Karpas-422 (cell line): ENCODE measurements at regions not wholly inside any gene's neighbourhood (a gene's known extent, or its start where the extent isn't known, plus 50 kb on each side); places are given as distances from the start of the nearest gene placed in this dataset.
A peak's percentile ranks its signal among the peaks of the same experiment; 100 is the strongest.

Source experiments
- DNase-seq: peaks from one replicate; pipeline ENCODE4 v3.0.0-alpha.2; 2015
- H2AFZ ChIP-seq: fragments of 200-600 bp; sonication (generic); 2 replicates; pipeline ENCODE4 v1.6.1; 2014; ENCODE audit warnings: antibody characterized with exemption, low read length, mixed read lengths
- H3K27ac ChIP-seq: fragments of 200-600 bp; sonication (generic); 2 replicates; pipeline ENCODE4 v1.5.1; 2014; ENCODE audit warnings: mild to moderate bottlenecking, low read length, moderate library complexity
- H3K27me3 ChIP-seq: fragments of 200-600 bp; sonication (generic); 2 replicates; pipeline ENCODE4 v1.6.1; 2014; ENCODE audit warnings: low read length, mixed read lengths
- H3K36me3 ChIP-seq: fragments of 200-600 bp; sonication (generic); 2 replicates; pipeline ENCODE4 v1.6.1; 2014; ENCODE audit warnings: low read length, mixed read lengths; ENCODE audit not compliant: insufficient read depth
- H3K4me1 ChIP-seq: fragments of 200-600 bp; sonication (generic); 2 replicates; pipeline ENCODE4 v1.6.1; 2014; ENCODE audit warnings: mild to moderate bottlenecking, low read length, mixed read lengths
- H3K4me2 ChIP-seq: fragments of 200-600 bp; sonication (generic); 2 replicates; pipeline ENCODE4 v1.6.1; 2014; ENCODE audit warnings: low read length, low read depth, mild to moderate bottlenecking; ENCODE audit not compliant: poor library complexity, severe bottlenecking
- H3K4me3 ChIP-seq: fragments of 200-600 bp; sonication (generic); 2 replicates; pipeline ENCODE4 v1.5.1; 2014; ENCODE audit warnings: mild to moderate bottlenecking, antibody characterized with exemption, low read length, mixed read lengths
- H3K79me2 ChIP-seq: fragments of 200-600 bp; sonication (generic); 2 replicates; pipeline ENCODE4 v1.6.1; 2014; ENCODE audit warnings: mild to moderate bottlenecking, low read length, mixed read lengths
- H3K9ac ChIP-seq: fragments of 200-600 bp; sonication (generic); 2 replicates; pipeline ENCODE4 v1.6.0; 2014; ENCODE audit warnings: low read length
- H3K9me2 ChIP-seq: fragments of 200-600 bp; sonication (generic), shearing (Covaris generic); replicated peaks from 2 replicates; pipeline ENCODE4 v1.6.0; 2014; ENCODE audit warnings: mild to moderate bottlenecking, low read length, moderate library complexity; ENCODE audit not compliant: insufficient read depth
- H3K9me3 ChIP-seq: fragments of 300-700, 200-600 bp; sonication (generic); 2 replicates; pipeline ENCODE4 v1.6.1; 2014; ENCODE audit warnings: low read length, mixed read lengths
- H4K20me1 ChIP-seq: fragments of 200-600 bp; sonication (generic); 2 replicates; pipeline ENCODE4 v1.6.1; 2014; ENCODE audit warnings: mild to moderate bottlenecking, antibody characterized with exemption, low read length, low read depth; ENCODE audit not compliant: insufficient read depth

DNA sequence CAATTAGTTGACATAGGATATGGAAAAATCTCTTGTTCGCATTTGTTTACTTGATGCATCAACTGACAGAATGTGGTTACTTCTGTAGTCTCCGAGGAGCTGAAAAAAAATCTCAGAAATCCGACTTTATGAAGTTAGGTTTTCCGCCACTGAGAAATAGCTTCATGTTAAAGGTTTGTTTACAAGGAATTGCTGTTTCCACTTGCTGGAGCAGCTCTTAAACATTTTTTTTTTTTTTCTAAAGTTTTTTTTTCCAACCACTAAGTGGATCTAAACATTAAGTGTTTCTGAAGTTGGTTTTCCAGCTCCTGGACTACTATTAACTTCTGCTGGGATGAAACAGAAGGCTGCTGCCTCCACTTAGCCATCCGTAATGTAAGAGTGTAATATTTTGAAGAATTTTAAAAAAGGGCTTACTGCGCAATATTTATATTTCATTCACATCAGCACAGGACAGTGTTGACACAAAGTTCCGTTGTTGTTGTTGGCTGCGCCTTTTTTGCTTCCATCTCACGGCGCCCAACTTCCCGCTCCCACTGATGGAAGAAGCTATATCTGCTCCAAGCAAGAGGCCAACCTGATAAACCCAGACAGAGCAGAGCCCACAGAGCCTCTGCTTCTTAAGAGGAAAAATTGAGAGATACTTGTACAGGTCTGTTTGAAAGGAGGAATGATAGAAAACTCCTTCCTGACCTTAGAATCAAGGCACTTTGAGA, 167.7 kb upstream of the KCNJ16 start:
- Histone ChIP-seq H2AFZ (peak overlapping the region; percentile 8; the same call in 1 of the 2 replicates), H3K9me2 (no peaks in the 10 kb centered on the region), H3K9me3 (no peaks in the 10 kb centered on the region), H3K4me1 (peaks cover 60% of the 10 kb centered on the region), H3K4me2 (peak overlapping the region; percentile 78), H3K27ac (peak overlapping the region; percentile 95), H4K20me1 (no peaks in the 10 kb centered on the region), H3K79me2 (no peaks in the 10 kb centered on the region), H3K4me3 (no peak overlapping the region), H3K9ac (peak overlapping the region; percentile 58; the same call in 1 of the 2 replicates), H3K27me3 (no peaks in the 10 kb centered on the region), H3K36me3 (no peaks in the 10 kb centered on the region)
- peak; percentile 62 for DNase-seq

DNA sequence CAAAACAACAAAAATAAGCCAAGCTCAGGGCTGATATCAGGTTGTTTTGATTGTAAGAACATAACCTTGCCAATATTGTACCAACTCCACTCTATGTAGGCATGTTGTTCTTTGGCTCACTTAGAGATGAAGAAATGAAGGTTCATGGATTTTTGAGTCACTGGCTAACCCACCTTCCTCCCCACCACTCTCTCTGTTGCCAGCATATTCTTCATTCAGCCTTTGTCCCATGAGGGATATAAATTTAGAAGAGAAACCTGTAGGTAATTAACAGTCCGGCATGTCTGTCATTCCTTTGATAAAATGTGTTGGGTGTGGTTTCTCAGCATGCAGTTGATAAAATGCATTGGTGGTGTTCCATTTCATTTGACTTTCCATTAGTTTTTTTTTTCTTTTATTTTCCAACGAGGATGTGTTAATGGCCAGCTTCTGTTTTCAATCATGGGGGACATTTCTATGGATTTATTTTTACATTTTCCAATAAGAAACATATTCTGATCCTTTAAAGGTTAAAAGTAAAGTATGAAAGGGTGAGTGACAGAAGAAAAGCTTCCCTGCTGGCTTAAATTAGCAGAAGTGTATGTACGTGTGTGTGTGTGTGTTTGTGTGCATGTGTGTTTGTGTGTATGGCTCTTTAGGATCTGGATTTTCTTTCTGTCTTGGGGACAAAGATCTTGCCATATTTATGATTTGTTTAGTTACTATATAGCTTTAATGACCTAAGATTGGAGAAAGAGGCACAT, 166.2 kb upstream of the KCNJ16 start:
- Histone ChIP-seq H3K27ac (peak overlapping the region; percentile 95), H3K9me3 (no peaks in the 10 kb centered on the region), H4K20me1 (no peaks in the 10 kb centered on the region), H3K4me3 (peak overlapping the region; percentile 48), H3K4me2 (peak overlapping the region; percentile 78), H3K27me3 (no peaks in the 10 kb centered on the region), H3K79me2 (no peaks in the 10 kb centered on the region), H2AFZ (0 out of 2 replicates have a peak overlapping the region, but pooled peaks have one; percentile 8), H3K36me3 (no peaks in the 10 kb centered on the region), H3K9me2 (no peaks in the 10 kb centered on the region), H3K9ac (peak overlapping the region; percentile 58), H3K4me1 (peaks cover 74% of the 10 kb centered on the region)
- peak; percentile 87 for DNase-seq

DNA sequence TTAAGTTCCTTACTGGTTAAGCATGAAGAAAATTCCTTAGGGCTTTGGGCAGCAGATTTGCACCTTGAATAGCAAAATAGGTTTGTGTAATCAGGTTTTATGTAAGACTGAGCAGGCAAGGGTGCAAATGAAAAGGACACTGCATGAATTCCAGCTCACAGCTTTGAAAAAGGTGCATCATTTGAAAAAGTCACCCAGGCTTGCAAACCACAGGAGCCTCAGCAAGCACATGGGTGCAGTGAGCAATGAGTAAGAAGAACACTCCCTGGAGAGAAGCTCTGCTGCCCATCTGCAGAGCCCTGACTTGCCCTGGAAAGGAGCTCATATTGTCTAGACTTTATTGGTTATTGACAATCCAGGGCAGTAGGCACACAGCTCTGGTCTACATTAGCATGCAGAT, 165.6 kb upstream of the KCNJ16 start:
- H3K9me2 ChIP-seq: no peaks in the 10 kb centered on the region
- peak overlapping the region; percentile 78 for H3K4me2 ChIP-seq
- no peaks in the 10 kb centered on the region for H3K9me3 ChIP-seq
- H3K79me2 ChIP-seq: no peaks in the 10 kb centered on the region
- H3K27me3 ChIP-seq: no peaks in the 10 kb centered on the region
- H3K9ac ChIP-seq: peak overlapping the region; percentile 58
- H3K4me3 ChIP-seq: peak overlapping the region; percentile 48
- peaks cover 80% of the 10 kb centered on the region for H3K4me1 ChIP-seq
- H3K27ac ChIP-seq: peak overlapping the region; percentile 95
- peak; percentile 97 for DNase-seq
- H3K36me3 ChIP-seq: no peaks in the 10 kb centered on the region
- H2AFZ ChIP-seq: no peak overlapping the region; the same call in 1 of the 2 replicates
- no peaks in the 10 kb centered on the region for H4K20me1 ChIP-seq

DNA sequence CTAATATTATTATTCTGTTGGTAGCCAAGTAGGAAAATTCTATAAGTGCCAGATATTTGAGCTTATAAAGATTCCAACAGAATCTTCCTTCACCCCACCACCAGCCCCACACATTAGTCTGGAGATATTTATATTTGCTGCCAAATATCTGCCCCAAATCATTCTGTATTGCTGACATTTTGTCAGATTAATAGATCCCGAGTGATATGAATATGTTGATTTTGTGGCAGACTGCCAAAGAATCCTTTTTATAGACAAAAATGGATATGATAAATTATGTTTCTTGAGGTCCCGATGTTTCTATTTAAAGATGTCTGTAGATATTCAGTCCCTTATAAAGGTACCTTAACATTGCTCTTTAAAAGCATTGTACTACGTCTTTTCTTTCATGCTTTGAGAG, 162.2 kb upstream of the KCNJ16 start:
- DNase-seq: peak; percentile 58
- H3K36me3 ChIP-seq: no peaks in the 10 kb centered on the region
- peaks cover 73% of the 10 kb centered on the region for H3K4me1 ChIP-seq
- peak overlapping the region; percentile 40 for H3K4me3 ChIP-seq
- H3K9me2 ChIP-seq: no peaks in the 10 kb centered on the region
- H4K20me1 ChIP-seq: no peaks in the 10 kb centered on the region
- H3K4me2 ChIP-seq: peak overlapping the region; percentile 65
- no peaks in the 10 kb centered on the region for H3K9me3 ChIP-seq
- peak overlapping the region; percentile 79 for H3K27ac ChIP-seq
- no peaks in the 10 kb centered on the region for H3K79me2 ChIP-seq
- peak overlapping the region; percentile 57 for H3K9ac ChIP-seq
- H3K27me3 ChIP-seq: no peaks in the 10 kb centered on the region
- H2AFZ ChIP-seq: peak overlapping the region; percentile 85

DNA sequence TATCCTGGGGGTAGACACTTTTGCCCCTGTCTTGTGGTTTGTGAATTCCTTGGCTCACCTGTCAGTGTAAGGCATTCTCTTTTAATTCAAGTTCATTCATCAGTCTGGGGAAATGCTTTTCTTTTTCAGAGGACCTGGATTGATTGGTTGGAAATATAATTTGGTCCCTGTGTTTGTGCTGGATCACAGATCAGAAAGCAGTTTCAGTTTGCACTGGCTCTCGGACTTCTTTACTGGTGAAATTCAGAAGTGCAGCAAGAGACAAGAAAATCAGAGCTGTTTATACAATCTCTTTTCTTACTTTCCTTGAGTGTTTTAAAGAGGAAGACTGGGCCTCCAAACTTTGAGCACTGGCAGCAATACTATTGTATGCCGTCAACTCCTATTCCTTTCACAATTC, 161.8 kb upstream of the KCNJ16 start:
- peak overlapping the region; percentile 65 for H3K4me2 ChIP-seq

DNA sequence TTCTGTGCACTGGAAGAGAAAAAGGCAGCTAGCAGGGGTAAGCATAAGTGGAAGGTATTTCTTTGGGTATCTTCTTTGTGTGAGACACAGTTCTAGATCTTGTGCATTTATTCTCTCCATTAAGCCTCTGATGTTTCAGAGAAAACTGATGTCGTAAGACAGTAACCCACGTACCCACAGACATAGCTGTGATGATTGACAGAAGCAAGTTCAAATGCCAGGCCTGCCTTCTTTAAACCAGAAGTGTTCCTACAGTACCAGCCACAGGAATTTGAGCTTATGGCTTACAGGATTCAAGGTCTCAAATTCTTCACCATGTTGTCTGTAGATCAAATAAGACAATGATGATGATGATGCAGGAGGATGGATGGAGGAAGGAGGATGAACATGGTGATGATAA, 161.4 kb upstream of the KCNJ16 start:
- H4K20me1 ChIP-seq: no peaks in the 10 kb centered on the region
- no peaks in the 10 kb centered on the region for H3K9me3 ChIP-seq
- H3K79me2 ChIP-seq: no peaks in the 10 kb centered on the region
- H3K36me3 ChIP-seq: no peaks in the 10 kb centered on the region
- H3K4me2 ChIP-seq: peak overlapping the region; percentile 65
- peak overlapping the region; percentile 57 for H3K9ac ChIP-seq
- no peak for DNase-seq
- H3K4me3 ChIP-seq: peak overlapping the region; percentile 40; the same call in 1 of the 2 replicates
- peak overlapping the region; percentile 71; the same call in 1 of the 2 replicates for H2AFZ ChIP-seq
- H3K27ac ChIP-seq: peak overlapping the region; percentile 79
- peaks cover 65% of the 10 kb centered on the region for H3K4me1 ChIP-seq
- no peaks in the 10 kb centered on the region for H3K9me2 ChIP-seq
- no peaks in the 10 kb centered on the region for H3K27me3 ChIP-seq

More for the DNA sequence above, 161.8 kb upstream of the KCNJ16 start:
- H3K27ac ChIP-seq: peak overlapping the region; percentile 79
- H4K20me1 ChIP-seq: no peaks in the 10 kb centered on the region
- H2AFZ ChIP-seq: peak overlapping the region; percentile 85
- H3K79me2 ChIP-seq: no peaks in the 10 kb centered on the region
- no peaks in the 10 kb centered on the region for H3K27me3 ChIP-seq
- DNase-seq: peak; percentile 70
- no peaks in the 10 kb centered on the region for H3K36me3 ChIP-seq
- H3K4me1 ChIP-seq: peaks cover 69% of the 10 kb centered on the region
- H3K4me3 ChIP-seq: peak overlapping the region; percentile 40
- H3K9me2 ChIP-seq: no peaks in the 10 kb centered on the region
- no peaks in the 10 kb centered on the region for H3K9me3 ChIP-seq
- H3K9ac ChIP-seq: peak overlapping the region; percentile 57

DNA sequence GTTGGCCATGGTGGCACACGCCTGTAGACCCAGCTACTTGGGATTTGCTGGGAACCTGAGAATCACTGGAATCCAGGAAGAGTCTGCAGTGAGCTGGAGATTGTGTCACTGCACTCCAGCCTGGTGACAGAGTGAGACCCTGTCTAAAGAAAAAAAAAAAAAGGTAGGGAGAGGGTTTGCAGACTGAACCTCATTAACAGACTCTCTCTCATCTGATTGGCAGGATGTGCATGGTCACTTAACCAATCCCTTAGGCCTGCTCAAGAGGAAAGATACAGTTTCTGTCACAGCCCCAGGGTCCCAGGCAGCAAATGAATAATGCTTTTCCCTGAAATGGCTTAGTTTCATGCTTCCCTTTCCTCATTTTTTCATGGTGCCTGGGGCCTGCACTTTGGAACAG, 160.5 kb upstream of the KCNJ16 start:
- Histone ChIP-seq H3K79me2 (no peaks in the 10 kb centered on the region), H3K4me1 (peaks cover 61% of the 10 kb centered on the region), H3K4me2 (no peak overlapping the region), H3K36me3 (no peaks in the 10 kb centered on the region), H3K9me2 (no peaks in the 10 kb centered on the region), H3K9ac (no peak overlapping the region), H2AFZ (peak overlapping the region; percentile 44; the same call in 1 of the 2 replicates), H3K4me3 (no peak overlapping the region), H4K20me1 (no peaks in the 10 kb centered on the region), H3K27me3 (no peaks in the 10 kb centered on the region), H3K27ac (no peak overlapping the region; the same call in 1 of the 2 replicates), H3K9me3 (no peaks in the 10 kb centered on the region)
- DNase-seq: no peak

DNA sequence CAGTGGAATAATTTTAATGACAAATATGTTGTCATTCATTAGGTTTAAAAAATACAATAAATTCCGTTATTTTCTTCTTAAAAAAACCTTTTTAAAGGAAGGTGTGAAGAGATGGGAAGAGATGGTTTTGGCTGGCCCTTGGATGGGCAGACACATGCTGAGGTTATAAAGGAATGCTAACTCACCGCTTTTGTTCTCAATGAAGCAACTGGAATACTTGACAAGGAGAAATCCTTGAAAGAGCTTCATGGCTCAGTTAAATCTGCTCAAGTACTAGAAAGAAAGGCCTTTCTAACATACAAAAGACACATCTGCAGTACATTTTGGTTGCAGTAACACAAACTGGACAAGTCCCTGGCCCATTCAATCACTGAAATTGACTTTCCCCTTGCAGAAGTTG, 158.3 kb upstream of the KCNJ16 start:
- H3K36me3 ChIP-seq: no peaks in the 10 kb centered on the region
- H2AFZ ChIP-seq: no peak overlapping the region
- H4K20me1 ChIP-seq: no peaks in the 10 kb centered on the region
- H3K9me2 ChIP-seq: no peaks in the 10 kb centered on the region
- H3K4me2 ChIP-seq: no peak overlapping the region
- H3K27me3 ChIP-seq: no peaks in the 10 kb centered on the region
- H3K79me2 ChIP-seq: no peaks in the 10 kb centered on the region
- H3K9ac ChIP-seq: no peak overlapping the region
- H3K9me3 ChIP-seq: peaks cover 4% of the 10 kb centered on the region; the same call in 1 of the 2 replicates
- no peak overlapping the region for H3K27ac ChIP-seq
- peaks cover 45% of the 10 kb centered on the region for H3K4me1 ChIP-seq
- no peak for DNase-seq
- no peak overlapping the region for H3K4me3 ChIP-seq
